ENCODE measurements at regions not wholly inside any gene's neighbourhood (a gene's known extent, or its start where the extent isn't known, plus 50 kb on each side); places are given as distances from the start of the nearest gene placed in this dataset.

DNA sequence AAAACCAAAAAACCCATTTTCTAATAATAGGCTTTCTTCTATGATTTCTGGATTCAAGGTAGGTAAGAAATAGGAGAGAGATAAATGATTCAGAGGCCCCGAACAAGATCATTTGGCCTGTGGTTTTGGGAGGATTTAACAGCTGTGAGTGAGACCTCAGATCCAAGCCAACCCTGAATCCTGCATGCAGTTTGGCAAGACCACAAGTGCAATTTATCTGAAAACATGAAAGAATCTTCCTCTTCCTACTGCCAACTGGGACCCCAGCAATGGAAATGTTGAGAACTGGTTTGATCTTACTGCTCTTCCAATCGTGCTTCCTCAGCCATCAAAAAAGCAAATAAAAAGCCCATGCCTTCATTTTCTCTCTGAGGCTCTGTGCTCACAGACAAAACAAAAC is 519.7 kb upstream of the TBX3 start:
- no peak for DNase-seq

DNA sequence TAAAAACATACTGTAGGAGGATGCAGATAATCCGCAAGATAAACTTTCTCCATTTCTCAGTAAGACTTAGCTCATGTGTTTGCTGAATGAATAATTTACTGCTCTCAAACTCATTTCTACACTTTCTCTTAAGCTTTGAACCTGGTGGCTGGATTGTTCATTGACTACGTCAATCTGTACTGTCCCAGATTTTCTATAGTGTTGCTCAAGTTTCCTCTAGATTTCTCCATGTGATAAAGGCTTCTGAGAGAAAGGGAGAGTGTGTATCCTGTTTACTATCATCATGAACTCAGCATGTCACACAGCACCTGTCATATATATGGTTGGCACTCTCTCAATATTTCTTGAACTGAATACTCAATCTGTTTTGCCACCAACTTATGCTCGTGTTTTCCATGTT is 518.0 kb upstream of the TBX3 start:
- DNase-seq: no peak

DNA sequence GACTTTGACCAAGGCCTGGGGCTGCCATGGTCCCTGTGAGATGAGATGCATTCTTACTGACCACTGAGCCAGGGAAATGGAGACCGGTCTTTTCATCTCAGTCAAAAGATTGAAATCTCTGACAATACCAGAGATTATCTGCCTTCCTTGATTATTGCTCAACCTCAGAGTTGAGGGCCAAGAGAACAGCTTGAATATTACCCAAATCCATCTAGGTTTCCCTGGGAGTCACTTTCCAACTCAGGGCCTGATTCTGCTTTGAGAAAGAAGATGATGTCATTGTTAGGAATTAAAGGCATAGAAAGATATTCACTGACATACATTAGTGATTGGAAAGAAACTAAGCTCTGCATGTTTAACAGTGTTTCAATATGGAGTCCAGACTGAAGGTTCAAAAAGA is 515.9 kb upstream of the TBX3 start:
- DNase-seq: no peak

DNA sequence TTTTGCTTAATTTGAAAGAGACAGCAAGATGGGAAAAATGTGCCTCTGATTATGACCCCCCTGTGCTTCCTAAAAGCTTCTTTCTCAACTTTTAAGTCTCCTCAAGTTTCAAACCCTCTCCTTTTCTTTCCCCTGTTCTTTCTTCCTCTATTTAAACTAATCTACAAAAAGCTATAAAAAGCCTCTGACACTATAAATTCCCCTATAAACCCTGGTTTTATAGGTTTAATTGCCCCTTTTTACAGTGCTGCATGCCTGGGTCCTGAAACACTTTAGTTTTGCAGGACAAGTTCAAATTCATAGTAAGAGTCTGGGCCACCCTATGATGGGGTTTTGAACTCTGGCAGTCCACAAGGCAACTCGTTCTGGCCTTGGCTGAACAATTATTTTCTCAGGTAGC is 510.9 kb upstream of the TBX3 start:
- DNase-seq: no peak

DNA sequence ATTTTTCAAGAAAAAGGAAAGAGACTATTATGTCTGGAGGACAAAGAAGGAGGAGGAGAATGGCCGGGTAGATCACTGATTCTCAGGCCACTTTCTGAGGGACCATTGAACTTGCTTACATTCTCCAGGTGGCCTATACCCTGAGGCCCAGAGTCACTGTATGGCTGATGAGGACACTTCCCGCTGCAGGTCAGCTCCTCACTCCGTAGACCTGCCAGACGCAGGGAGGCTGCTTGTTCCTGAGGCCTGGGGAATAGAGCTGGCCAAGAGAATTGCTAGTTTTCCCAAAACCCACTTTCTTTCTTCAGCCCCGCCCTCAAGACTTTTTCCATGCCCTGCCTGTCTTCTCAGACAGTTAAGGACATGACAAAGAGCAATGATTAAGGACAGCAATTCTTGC is 510.5 kb upstream of the TBX3 start:
- no peak for DNase-seq

DNA sequence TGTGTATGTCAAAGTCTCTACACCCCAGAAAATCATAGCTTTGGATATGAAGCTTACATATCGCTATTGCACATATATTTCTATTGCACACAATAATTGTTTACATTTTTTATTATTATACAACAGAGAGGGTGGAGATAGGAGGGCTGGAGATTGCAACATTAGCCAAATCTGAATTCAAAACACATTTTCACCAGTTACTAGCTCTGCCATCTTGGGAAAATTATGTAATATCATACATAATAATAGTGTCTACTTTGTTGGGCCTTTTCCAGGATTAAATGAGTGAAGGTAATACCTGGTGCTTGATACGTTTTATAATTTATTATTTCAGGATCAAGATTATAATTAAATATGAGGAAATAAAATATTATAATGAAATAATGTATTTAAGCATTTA is 507.4 kb upstream of the TBX3 start:
- no peak for DNase-seq

DNA sequence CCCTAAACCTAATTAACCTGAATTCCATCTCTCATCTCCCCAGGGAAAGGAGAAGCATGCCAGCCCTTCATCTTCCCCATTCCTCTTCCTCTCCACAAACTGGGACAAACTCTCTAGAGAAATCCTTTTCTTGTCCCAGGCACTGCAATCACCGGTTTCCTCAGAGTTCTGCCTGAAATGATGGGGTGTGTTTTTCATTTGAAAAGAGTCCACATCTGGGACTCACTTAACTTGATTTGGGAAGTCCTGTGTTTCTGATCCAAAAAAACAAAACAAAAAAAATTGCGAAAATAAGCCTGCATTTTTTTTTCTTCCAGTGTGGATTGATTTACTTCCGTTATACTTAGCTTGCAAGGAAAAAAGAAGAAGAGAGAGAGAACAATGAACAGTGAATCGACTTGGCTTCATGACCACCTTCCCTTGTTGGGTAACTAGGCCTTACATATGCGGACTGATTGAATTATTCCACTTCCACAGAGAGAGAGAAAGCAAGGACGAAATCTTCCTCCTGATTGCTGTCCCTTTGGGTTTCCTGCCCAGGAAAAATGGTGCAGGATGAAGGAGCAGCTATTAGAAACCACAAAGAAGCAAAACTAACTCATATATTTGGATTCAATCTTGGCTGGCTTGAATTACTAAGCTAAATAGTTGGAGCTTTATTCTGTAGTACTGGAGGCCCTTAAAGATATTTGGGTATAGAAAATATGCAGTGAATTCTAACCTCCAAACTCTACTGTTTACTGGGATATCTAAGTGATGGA is 506.2 kb upstream of the TBX3 start:
- no peak for DNase-seq

DNA sequence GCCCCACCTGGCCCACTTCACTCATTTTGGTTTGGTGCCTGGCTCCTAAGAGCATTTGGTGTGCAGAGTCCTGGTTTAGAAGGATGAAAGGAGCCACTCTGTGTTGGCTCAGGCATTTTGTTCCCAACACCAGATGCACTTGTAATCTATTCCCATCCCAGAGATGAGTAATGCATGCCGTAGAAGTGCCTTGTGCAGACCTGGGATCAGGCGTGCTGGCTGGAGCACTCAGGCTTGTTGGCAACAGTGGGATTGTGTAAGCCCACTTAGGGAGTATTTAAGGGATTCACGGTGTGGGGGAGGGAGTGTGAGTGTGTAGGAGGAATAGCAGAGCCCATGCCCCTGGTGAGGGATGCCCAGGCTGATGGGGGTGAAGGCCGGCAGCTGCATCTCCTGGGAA is 501.5 kb upstream of the TBX3 start:
- no peak for DNase-seq

DNA sequence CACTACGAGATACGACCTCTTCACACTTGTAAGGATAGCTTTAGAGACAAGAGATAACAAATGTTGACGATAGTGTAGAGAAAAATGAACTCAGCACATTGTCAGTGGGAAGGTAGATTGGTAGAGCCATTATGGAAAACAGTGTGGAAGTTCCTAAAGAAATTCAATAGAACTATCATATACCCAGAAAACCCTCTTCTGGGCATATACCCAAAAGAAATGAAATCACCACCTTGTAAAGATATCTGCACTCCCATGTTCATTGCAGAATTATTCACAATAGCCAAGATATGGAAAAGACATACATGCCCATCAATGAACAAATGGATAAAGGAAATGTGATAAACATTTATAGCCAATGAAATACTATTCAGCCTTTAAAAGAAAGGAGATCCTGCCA is 499.8 kb upstream of the TBX3 start:
- DNase-seq: no peak

DNA sequence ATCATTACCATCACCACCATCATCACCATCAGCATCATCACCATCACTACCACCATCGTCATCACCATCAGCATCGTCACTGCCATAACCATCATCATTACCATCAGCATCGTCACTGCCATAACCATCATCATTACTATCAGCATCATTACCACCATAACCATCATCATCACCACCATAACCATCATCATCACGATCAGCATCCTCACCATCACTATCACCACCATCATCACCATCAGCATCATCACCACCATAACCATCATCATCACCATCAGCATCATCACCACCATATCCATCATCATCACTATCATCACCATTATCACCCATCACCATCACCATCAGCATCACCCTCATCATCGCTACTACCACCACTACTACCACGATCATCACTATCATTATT is 493.9 kb upstream of the TBX3 start:
- no peak for DNase-seq

DNA sequence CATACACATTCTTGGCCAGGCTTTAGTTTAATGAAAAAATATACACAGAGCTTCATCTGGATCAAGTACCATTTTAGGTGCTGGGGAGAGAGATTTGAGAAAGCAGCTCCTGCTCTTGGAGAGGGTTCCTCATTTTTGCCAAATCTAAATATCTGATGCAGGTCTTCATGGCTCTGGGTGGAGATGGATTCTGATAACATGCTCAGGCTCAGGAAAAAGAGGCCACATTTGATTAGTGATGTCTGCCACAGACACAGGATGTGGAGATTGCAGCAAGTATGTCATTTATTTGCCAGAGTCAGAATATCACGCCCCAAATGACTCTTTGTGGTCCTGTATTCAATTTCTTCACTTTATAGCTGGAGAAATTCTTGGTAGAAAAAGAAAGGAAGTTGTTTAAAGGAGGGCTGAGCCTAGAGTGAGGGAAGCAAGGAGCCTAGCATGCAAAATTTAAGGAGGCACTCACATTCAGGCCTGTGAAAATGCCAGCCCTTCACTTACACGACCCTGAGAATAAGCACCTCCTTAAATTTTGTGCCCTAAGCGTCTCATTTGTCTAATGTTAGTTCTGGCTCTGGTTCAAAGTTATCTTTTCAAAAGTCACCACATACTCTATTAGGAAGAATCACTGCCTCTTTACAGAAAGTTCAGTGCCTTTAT is 492.9 kb upstream of the TBX3 start:
- no peak for DNase-seq

DNA sequence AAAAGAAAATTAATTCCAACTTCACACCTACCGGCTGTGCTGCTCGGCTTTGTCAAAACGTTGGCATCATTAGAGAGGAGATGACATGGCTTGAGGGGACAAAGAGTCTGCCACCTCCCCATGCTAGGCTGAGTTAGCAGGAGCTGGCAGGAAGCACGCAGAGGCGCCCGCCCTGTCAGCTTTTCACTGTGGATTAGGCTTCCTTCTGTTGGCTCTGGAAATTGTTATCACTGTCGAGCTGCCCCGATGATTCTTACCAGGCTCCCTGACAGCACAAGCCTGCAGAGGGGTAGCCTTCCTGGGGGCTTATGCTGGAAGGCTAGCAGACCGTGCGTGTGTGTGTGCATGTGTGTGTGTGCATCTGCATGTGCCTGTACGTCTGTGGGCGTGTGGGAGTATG is 490.9 kb upstream of the TBX3 start:
- DNase-seq: no peak

DNA sequence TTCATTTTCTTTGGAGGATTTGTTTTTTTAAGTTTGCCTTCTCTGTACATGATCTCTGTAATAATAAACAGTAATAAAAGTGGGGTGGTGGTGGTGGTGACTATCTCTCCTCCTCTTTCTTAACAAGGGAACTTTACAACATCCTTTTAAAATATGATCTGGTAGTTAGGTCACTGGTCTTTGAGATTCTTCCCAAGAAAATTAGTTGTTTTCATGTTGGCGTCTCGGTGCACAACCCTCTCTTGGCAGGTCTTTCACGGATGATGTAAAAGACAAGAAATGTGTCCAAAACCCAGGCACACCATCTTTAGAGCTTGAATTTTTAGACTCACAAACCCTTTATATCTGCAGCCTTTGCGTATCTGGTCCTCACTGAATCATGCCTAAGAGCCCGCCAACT is 488.5 kb upstream of the TBX3 start:
- DNase-seq: no peak

DNA sequence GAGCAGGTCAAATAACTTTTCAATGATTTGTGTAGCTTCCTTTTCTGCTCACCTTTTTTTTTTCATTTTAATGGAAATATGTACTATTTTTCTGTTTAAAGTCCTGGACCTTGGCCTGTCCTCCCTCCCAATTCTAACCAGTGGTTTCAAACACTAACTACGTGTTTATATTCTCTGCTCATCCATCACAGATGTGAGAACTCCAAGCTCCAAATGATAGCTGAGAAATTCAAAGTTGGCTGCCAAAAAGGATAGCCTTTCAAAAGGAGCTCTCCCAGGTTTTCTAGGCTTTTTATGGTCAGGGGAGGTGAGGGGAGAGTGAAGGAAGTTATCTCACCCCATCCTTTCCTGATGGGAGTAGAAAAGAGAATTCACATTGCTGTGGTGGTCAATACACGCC is 486.0 kb upstream of the TBX3 start:
- DNase-seq: no peak

DNA sequence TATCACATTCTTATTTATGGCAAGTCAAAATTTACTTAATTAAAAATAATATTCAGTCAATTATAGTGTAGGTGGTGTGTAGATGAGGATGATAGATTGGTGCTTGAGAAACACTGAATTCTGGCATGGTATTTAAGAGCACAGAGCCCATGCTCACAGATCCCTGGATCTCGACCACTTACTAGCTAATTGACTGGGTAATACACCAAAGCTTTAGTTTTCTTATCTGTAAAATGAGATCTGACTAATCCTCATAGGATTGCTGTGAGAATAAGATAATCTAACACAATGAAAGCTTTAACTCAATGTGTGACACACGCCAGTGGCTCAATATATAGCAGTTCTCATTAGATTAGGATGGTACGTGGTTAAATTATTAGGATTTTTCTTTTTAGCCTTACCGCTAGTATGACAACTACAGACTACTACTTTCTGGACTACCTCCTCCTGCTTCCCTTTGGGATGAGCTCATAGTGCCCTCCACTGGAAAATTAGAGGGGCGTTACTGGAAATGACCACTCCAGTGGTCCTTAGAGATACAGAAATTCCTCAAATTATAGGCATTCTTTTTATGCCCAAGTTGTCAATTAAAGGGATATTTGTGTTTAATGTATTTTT is 482.8 kb upstream of the TBX3 start:
- DNase-seq: no peak

DNA sequence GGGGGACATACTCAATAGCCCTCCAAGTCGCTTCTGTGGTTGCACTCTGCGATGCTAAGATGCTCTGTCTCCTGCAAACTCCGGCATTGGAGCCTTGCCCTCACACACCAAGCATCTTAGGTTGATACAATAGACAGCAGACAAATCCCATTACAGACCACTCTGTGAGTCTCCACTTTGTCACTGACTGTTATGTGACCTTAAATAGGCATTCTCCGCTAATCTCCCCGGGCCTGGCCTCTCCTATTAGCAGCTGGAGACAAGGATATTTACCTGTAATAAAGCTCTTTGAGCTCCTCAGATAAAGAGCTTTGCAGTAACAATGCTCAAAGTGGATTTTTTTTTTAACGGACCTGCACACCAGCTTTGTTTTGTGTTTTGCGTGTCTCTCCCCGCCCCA is 479.7 kb upstream of the TBX3 start:
- DNase-seq: no peak

DNA sequence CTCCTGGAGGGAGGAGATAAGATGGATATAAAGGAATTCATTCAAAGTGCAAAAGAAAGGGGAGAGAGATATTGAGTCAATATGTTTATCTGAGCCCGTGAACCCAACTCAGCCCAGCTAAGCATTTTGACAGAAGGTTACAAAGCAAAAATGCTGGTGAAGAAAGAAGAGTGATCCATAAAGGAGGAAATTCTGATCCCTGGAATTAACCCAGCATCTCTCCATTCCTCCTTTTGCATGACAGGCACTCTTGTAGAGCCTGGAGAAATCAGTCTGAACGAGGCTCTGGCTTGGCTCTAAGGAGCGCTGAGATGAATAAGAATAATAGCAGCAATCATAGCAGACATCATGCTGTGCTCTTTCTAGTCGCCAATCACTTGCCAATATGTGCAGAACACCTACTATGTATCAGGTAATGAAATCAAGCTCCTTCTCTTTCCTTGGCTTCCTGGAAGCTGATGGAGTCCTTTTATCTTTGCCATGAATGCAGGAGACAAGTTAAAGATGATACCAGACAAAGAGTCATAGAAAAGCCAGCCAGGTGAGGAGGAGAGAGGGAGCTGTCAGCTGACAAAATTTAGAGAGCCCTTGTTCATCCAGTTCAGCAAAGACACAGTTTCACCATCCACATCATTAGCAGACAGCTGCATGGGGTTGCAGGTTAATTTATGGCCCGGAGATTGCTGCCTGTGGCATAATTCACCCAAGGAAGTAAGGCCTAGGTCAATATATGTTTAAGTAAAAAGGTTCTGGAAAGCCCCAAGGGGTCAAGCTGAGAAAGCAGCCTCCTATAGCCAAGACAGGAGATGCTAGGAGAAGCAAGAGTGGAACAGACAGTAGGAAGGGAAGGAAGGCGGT is 476.5 kb upstream of the TBX3 start:
- no peak for DNase-seq

DNA sequence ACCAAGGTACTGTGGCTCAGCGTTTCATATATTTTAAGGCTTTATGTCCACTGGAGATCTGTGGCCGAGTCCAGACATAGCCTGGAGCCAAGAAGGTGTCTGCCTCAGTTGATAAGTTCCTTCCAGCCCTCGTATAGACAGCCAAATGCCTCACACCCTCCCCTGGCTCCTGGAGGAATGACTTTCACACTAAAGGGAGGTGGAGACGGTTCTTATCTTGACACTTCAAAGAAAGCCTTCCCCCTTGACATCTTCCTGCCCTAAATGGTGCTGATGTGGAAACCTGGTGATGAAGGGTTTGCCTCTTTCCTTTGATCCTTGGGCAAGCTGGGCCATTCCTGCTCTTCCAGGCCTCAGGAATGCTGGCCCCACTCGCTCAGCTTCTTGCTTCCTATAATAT is 474.8 kb upstream of the TBX3 start:
- DNase-seq: no peak

DNA sequence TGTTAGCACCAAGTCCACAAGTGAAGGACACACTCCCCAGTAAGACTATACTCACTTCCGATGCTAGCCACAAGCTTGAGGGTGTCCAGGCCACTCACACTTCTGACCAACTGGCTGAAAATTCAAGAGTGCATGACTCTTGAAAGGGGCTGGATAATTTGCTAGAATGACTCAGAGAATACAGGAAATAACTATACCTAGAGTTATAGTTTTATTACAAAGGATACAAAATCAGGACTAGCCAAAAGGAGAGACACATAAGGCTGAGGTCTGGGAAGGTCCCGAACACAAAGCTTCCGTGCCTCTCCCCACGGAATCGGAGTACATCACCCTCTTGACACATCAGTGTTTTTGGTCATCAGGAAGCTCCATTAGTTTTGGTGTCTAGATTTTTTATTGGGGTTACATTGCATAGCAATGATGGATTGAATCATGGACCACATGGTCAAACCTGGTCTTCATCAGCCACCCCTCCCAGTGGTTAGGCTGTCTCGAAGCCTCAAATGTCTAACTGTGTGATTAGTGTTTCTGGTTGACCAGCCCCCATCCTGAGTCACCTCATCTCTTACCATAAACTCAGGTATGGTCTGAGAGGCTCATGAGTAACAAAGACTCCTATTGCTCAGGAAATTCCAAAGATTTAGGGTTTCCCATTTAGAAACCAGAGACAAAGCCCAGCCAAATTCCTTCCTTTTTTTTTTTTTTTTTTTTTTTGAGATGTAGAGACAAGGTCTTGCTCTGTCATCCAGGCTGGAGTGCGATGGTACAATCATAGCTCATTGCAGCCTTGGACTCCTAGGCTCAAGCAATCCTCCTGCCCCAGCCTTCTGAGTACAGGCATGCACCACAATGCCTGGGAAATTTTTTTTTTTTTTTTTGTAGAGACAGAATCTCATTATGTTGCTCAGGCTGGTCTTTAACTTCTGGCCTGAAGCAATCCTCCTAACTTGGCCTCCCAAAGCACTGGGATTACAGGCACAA is 472.0 kb upstream of the TBX3 start:
- no peak for DNase-seq

DNA sequence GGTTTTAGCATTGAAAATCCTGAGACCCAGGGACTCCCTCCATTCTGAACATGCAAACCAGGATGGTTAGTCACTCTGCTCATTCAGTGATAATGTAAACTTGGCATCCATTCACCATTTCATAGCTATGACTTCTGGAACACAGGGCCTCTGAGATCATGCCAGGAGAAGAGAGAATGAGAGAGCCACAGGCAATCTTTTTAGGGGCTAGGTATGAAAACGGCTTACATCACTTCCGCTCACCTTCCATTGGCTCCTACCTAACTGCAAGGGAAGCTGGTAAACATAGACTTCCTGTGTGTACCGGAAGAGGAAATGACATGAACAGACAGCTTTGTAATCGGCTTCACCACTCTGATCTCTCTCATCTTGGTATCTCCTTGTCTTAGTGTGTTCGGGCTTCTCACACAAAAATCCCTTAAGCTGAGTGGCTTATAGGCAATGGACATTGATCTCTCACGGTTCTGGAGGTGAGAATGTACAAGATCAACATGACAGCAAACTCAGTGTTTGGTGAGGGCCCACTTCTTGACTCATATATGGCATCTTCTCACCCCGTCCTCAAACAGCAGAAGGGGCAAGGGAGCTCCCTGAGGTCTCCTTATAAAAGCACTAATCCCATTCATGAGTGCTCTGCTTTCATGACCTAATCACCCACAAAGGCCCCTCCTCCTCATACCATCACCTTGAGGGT is 465.9 kb upstream of the TBX3 start:
- DNase-seq: no peak

DNA sequence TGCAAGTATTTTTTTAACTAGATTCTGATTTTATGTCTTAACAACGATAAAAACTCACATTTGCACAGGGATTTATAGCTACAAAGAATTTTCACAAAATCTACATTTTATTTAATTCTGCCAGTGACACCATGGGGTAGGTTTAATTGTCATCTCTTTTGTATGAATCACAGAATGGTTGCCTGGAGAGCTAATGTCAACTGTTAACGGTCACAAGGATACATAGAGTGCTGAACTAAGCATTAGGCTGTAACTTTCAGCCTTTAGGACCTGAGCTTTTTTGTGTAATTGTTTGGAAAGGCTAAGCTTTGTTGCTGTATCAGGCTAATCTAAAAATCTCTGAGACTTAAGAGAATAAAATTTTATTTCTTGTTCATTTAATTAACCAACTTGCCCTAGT is 465.3 kb upstream of the TBX3 start:
- no peak for DNase-seq

DNA sequence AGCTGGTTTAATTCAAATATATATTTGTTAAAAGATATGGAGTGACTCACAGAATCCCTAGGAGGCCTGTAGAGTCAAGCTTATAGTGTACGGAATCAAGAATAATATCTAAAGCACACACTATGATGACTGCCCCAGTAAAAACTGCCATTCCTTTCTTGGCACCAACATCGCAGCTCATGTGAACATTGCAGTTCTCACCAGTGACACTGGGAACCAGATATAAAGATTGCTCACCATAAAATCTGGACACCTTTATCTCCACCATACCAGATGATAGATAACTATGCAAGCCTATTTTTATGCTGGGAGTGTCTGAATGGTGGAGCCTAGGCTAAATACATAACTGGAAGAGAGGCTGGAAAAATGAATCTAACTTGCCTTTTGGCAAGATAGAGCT is 463.9 kb upstream of the TBX3 start:
- DNase-seq: no peak

Measured in kidney glomerular epithelial cell (primary cell).